ENCODE measurements at regions not wholly inside any gene's neighbourhood (a gene's known extent, or its start where the extent isn't known, plus 50 kb on each side); places are given as distances from the start of the nearest gene placed in this dataset.

- DNase-seq = no peak
Measured at GRCh38 chr2:14513903-14514302, 118.6 kb upstream of the LRATD1 start.

- no peak for DNase-seq
Measured at GRCh38 chr2:14516844-14517243, 115.7 kb upstream of the LRATD1 start.

GRCh38 chr2:14517731-14518130, 114.8 kb upstream of the LRATD1 start:
- DNase-seq = no peak

GRCh38 chr2:14520385-14520945, 112.1 kb upstream of the LRATD1 start:
- no peak for DNase-seq

GRCh38 chr2:14524041-14524802, 108.3 kb upstream of the LRATD1 start:
- no peak for DNase-seq

GRCh38 chr2:14524803-14525080, 107.8 kb upstream of the LRATD1 start:
- no peak for DNase-seq

- DNase-seq = no peak
Measured at GRCh38 chr2:14530506-14530905, 102.0 kb upstream of the LRATD1 start.

- DNase-seq = no peak
Measured at GRCh38 chr2:14533131-14533757, 99.3 kb upstream of the LRATD1 start.

GRCh38 chr2:14535156-14535555, 97.4 kb upstream of the LRATD1 start:
- no peak for DNase-seq

GRCh38 chr2:14536976-14537375, 95.5 kb upstream of the LRATD1 start:
- DNase-seq = no peak

GRCh38 chr2:14540015-14540414, 92.5 kb upstream of the LRATD1 start:
- no peak for DNase-seq

GRCh38 chr2:14543284-14543683, 89.2 kb upstream of the LRATD1 start:
- no peak for DNase-seq

- DNase-seq = no peak
Measured at GRCh38 chr2:14544247-14544646, 88.3 kb upstream of the LRATD1 start.

- no peak for DNase-seq
Measured at GRCh38 chr2:14547830-14548229, 84.7 kb upstream of the LRATD1 start.

GRCh38 chr2:14550658-14551057, 81.9 kb upstream of the LRATD1 start:
- no peak for DNase-seq

GRCh38 chr2:14551069-14551468, 81.4 kb upstream of the LRATD1 start:
- DNase-seq = no peak

- DNase-seq = no peak
Measured at GRCh38 chr2:14552286-14552685, 80.2 kb upstream of the LRATD1 start.

- DNase-seq = no peak
Measured at GRCh38 chr2:14552818-14553217, 79.7 kb upstream of the LRATD1 start.

- no peak for DNase-seq
Measured at GRCh38 chr2:14554849-14555545, 77.5 kb upstream of the LRATD1 start.

GRCh38 chr2:14557111-14557510, 75.4 kb upstream of the LRATD1 start:
- no peak for DNase-seq

- DNase-seq = no peak
Measured at GRCh38 chr2:14557916-14558315, 74.6 kb upstream of the LRATD1 start.

- no peak for DNase-seq
Measured at GRCh38 chr2:14558335-14558919, 74.1 kb upstream of the LRATD1 start.

GRCh38 chr2:14560716-14561115, 71.8 kb upstream of the LRATD1 start:
- no peak for DNase-seq

GRCh38 chr2:14563324-14563723, 69.2 kb upstream of the LRATD1 start:
- DNase-seq = no peak
